ENCODE measurements at regions not wholly inside any gene's neighbourhood (a gene's known extent, or its start where the extent isn't known, plus 50 kb on each side); places are given as distances from the start of the nearest gene placed in this dataset.

DNA sequence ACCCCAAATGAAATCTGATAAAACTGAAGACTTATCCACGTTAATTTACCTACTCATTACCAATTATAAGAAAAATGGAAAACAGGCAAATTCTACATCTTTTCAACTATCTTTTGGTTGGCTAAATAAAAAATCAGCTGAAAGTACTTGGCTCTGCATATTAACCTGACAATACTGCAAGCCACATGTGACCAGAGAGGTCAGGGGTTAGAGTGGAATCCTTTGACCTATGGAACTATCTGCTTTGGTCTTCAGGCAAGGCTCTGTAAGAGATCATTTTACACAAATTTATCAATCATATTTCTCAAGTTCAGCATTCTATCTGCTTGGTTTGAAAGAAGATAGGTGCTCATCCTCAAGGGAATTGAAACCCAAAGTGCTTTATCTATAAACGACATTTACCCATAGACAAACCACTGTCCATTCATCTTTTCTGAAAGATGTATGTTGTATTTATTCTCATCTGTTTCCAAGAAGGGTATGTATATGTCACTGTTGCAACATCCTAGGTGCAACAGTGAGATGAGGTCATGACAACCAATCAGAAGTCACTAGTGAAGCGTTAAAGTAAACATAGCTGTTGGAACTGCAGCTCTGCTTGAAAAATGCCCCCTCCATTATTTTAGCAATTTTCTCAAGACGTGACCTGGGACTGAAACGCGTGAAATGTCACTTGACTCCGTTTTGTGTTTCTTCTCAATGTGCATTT, 144.9 kb upstream of the POU5F2 start:
- no peak for TF ChIP-seq POLR2A (IDR thresholded peaks at IDR 0.05)
- TF ChIP-seq, protein P1, sequence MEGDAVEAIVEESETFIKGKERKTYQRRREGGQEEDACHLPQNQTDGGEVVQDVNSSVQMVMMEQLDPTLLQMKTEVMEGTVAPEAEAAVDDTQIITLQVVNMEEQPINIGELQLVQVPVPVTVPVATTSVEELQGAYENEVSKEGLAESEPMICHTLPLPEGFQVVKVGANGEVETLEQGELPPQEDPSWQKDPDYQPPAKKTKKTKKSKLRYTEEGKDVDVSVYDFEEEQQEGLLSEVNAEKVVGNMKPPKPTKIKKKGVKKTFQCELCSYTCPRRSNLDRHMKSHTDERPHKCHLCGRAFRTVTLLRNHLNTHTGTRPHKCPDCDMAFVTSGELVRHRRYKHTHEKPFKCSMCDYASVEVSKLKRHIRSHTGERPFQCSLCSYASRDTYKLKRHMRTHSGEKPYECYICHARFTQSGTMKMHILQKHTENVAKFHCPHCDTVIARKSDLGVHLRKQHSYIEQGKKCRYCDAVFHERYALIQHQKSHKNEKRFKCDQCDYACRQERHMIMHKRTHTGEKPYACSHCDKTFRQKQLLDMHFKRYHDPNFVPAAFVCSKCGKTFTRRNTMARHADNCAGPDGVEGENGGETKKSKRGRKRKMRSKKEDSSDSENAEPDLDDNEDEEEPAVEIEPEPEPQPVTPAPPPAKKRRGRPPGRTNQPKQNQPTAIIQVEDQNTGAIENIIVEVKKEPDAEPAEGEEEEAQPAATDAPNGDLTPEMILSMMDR (IDR thresholded peaks at IDR 0.05), result no peak
